NB4 (cell line): ENCODE measurements at regions not wholly inside any gene's neighbourhood (a gene's known extent, or its start where the extent isn't known, plus 50 kb on each side); places are given as distances from the start of the nearest gene placed in this dataset.

ENCODE experiments used
- DNase-seq: peaks from one replicate; pipeline ENCODE4 v3.0.0; 2010; ENCODE audit warnings: low read depth
- H3K4me3 ChIP-seq: one replicate; pipeline ENCODE4 v1.5.1; 2011; ENCODE audit warnings: mild to moderate bottlenecking, low read depth, low read length, moderate library complexity
- CTCF ChIP-seq: IDR thresholded peaks from one replicate; pipeline ENCODE4 v1.5.1; 2012; ENCODE audit warnings: low read depth, low read length
- MAX ChIP-seq: IDR thresholded peaks from 2 replicates; pipeline ENCODE4 v1.6.1; 2011; ENCODE audit warnings: low read depth, low read length
- MYC ChIP-seq: IDR thresholded peaks from 2 replicates; pipeline ENCODE4 v1.6.1; 2011; ENCODE audit warnings: low read depth, low read length
- POLR2A ChIP-seq: IDR thresholded peaks from 2 replicates; pipeline ENCODE4 v1.6.1; 2011; ENCODE audit warnings: mild to moderate bottlenecking; ENCODE audit not compliant: insufficient read length; ENCODE audit errors: extremely low read depth

GRCh38 chr13:85528491-85529217, 270.6 kb downstream of the SLITRK6 start:
- no peak overlapping the region for H3K4me3 ChIP-seq
- DNase-seq = no peak
- no peak for TF ChIP-seq MYC
- TF ChIP-seq CTCF = no peak
- TF ChIP-seq POLR2A = no peak
- no peak for TF ChIP-seq MAX

- H3K4me3 ChIP-seq = no peak overlapping the region
- TF ChIP-seq MYC (no peak), POLR2A (no peak), CTCF (no peak), MAX (no peak)
- DNase-seq = no peak
Measured at GRCh38 chr13:85527316-85527715, 271.9 kb downstream of the SLITRK6 start.

- DNase-seq = no peak
- H3K4me3 ChIP-seq = no peak overlapping the region
- no peak for TF ChIP-seq CTCF
- no peak for TF ChIP-seq MAX
- TF ChIP-seq POLR2A = no peak
- TF ChIP-seq MYC = no peak
Measured at GRCh38 chr13:85525411-85525810, 273.8 kb downstream of the SLITRK6 start.

GRCh38 chr13:85521657-85522056, 277.6 kb downstream of the SLITRK6 start:
- TF ChIP-seq MYC (no peak), CTCF (no peak), POLR2A (no peak)
- H3K4me3 ChIP-seq = no peak overlapping the region
- DNase-seq = no peak

GRCh38 chr13:85520445-85520844, 278.8 kb downstream of the SLITRK6 start:
- no peak for TF ChIP-seq MYC
- no peak for TF ChIP-seq POLR2A
- TF ChIP-seq MAX = no peak
- no peak for TF ChIP-seq CTCF
- no peak for DNase-seq
- H3K4me3 ChIP-seq = no peak overlapping the region

GRCh38 chr13:85519363-85519762, 279.9 kb downstream of the SLITRK6 start:
- no peak overlapping the region for H3K4me3 ChIP-seq
- DNase-seq = no peak
- TF ChIP-seq CTCF (no peak), MYC (no peak), MAX (no peak), POLR2A (no peak)
